CD4-positive, alpha-beta memory T cell (primary cell): ENCODE measurements at regions not wholly inside any gene's neighbourhood (a gene's known extent, or its start where the extent isn't known, plus 50 kb on each side); places are given as distances from the start of the nearest gene placed in this dataset.
"Not testable (repeated sequence)": the region's sequence is repeated elsewhere in the genome, so short reads cannot be mapped to it uniquely, and the experiment has no call there.

Experiments
- CTCF ChIA-PET: fragments of 350-600 bp; sonication (Branson Sonifier 250); formaldehyde crosslinking; loops from one replicate; lab custom pipeline; 2021; ENCODE audit warnings: inconsistent platforms; ENCODE audit not compliant: partially characterized antibody; lab: Charles Lee
- POLR2A ChIA-PET: fragments of 350-600 bp; sonication (Branson Sonifier 250); formaldehyde crosslinking; loops from one replicate; lab custom pipeline; 2021; ENCODE audit not compliant: partially characterized antibody; lab: Charles Lee
- DNase-seq, 5 donors: peaks; one replicate each; pipeline versions ENCODE4 v3.0.0 to v3.0.0-alpha.2; 2020 to 2022; ENCODE audit warnings: mixed read lengths in 1 of 5
- H3K27ac ChIP-seq: one replicate; pipeline ENCODE4 v1.7.0; 2013; ENCODE audit warnings: low read depth, low read length
- H3K27me3 ChIP-seq: 2 replicates; pipeline ENCODE4 v1.7.0; 2013; ENCODE audit warnings: mild to moderate bottlenecking, low read length, moderate library complexity; ENCODE audit not compliant: insufficient read depth
- H3K36me3 ChIP-seq: 2 replicates; pipeline ENCODE4 v1.7.0; 2013; ENCODE audit warnings: mild to moderate bottlenecking, low read length, moderate library complexity; ENCODE audit not compliant: insufficient read depth
- H3K4me1 ChIP-seq: 2 replicates; pipeline ENCODE4 v1.7.0; 2013; ENCODE audit warnings: mild to moderate bottlenecking, low read length, moderate library complexity; ENCODE audit not compliant: insufficient read depth
- H3K4me3 ChIP-seq, 2 donors: one replicate each; pipeline ENCODE4 v1.7.0; 2013; ENCODE audit warnings: low read length in 2 of 2, mild to moderate bottlenecking in 1 of 2
- H3K9me3 ChIP-seq, 2 donors: one replicate each; pipeline ENCODE4 v1.7.0; 2013; ENCODE audit warnings: low read length in 2 of 2, control low read depth in 1 of 2; ENCODE audit not compliant: control insufficient read depth in 1 of 2
- H3K27ac Mint-ChIP-seq, 7 donors: one replicate each; pipeline ENCODE4 v1.8.0; 2020 to 2021; ENCODE audit warnings: mixed read lengths in 7 of 7, mild to moderate bottlenecking in 6 of 7, inconsistent platforms in 3 of 7, moderate library complexity in 3 of 7
- H3K27me3 Mint-ChIP-seq, 2 donors: one replicate each; pipeline ENCODE4 v1.8.0; 2020 to 2021; ENCODE audit warnings: mixed read lengths in 2 of 2
- H3K36me3 Mint-ChIP-seq, 2 donors: one replicate each; pipeline ENCODE4 v1.8.0; 2020 to 2021; ENCODE audit warnings: mixed read lengths in 2 of 2, inconsistent platforms in 1 of 2, mild to moderate bottlenecking in 1 of 2
- H3K4me1 Mint-ChIP-seq, 4 donors: one replicate each; pipeline ENCODE4 v1.8.0; 2020 to 2021; ENCODE audit warnings: mixed read lengths in 4 of 4, mild to moderate bottlenecking in 1 of 4
- H3K4me3 Mint-ChIP-seq, 8 donors: one replicate each; pipeline ENCODE4 v1.8.0; 2020 to 2021; ENCODE audit warnings: mixed read lengths in 8 of 8, mild to moderate bottlenecking in 7 of 8, moderate library complexity in 6 of 8, inconsistent platforms in 3 of 8
- H3K9me3 Mint-ChIP-seq, 8 donors: one replicate each; pipeline ENCODE4 v1.8.0; 2020 to 2021; ENCODE audit warnings: mixed read lengths in 8 of 8, mild to moderate bottlenecking in 5 of 8, inconsistent platforms in 3 of 8, moderate library complexity in 1 of 8
- intact Hi-C: fragments of 100-400 bp; cut with micrococcal nuclease; formaldehyde crosslinking; loops from one replicate; pipeline ENCODE4 v1.15.1; 2023

GRCh38 chr17:52995147-52995546 is 827.6 kb upstream of the KIF2B start:
- H3K27me3 Mint-ChIP-seq = peaks cover 0 to 1% of the 10 kb centered on the region in 2 donors
- no peak overlapping the region for H3K4me3 Mint-ChIP-seq
- no peaks in the 10 kb centered on the region for H3K36me3 Mint-ChIP-seq
- no peak overlapping the region for H3K27ac ChIP-seq
- no peak for DNase-seq
- H3K4me1 ChIP-seq = no peaks in the 10 kb centered on the region
- no peaks in the 10 kb centered on the region for H3K4me1 Mint-ChIP-seq
- H3K27ac Mint-ChIP-seq = no peak overlapping the region
- H3K9me3 ChIP-seq = peaks cover 0 to 3% of the 10 kb centered on the region in 2 donors
- H3K27me3 ChIP-seq = no peaks in the 10 kb centered on the region
- intact Hi-C loops = no loop called here
- CTCF ChIA-PET = no interaction called here
- H3K9me3 Mint-ChIP-seq = peaks cover 2 to 10% (median 4%) of the 10 kb centered on the region in 8 donors
- no peaks in the 10 kb centered on the region for H3K36me3 ChIP-seq
- H3K4me3 ChIP-seq = no peak overlapping the region
- POLR2A ChIA-PET = no interaction called here

- H3K4me1 Mint-ChIP-seq = no peaks in the 10 kb centered on the region
- no peak for DNase-seq
- no peaks in the 10 kb centered on the region for H3K27me3 Mint-ChIP-seq
- CTCF ChIA-PET = no interaction called here
- no peaks in the 10 kb centered on the region for H3K27me3 ChIP-seq
- H3K9me3 ChIP-seq = no peaks in the 10 kb centered on the region
- intact Hi-C loops = no loop called here
- peaks cover 0 to 7% (median 4%) of the 10 kb centered on the region in 8 donors for H3K9me3 Mint-ChIP-seq
- H3K4me3 Mint-ChIP-seq = no peak overlapping the region
- H3K4me1 ChIP-seq = no peaks in the 10 kb centered on the region
- H3K4me3 ChIP-seq = no peak overlapping the region
- no peaks in the 10 kb centered on the region for H3K36me3 ChIP-seq
- no peak overlapping the region for H3K27ac Mint-ChIP-seq
- H3K36me3 Mint-ChIP-seq = no peaks in the 10 kb centered on the region
- no peak overlapping the region for H3K27ac ChIP-seq
- POLR2A ChIA-PET = no interaction called here
These were observed 827.6 kb upstream of the CA10 start for GRCh38 chr17:52986056-52986662.

GRCh38 chr17:52982331-52982730 is 823.8 kb upstream of the CA10 start:
- ChIA-PET POLR2A (no interaction called here), CTCF (no interaction called here)
- Histone ChIP-seq H3K36me3 (no peaks in the 10 kb centered on the region), H3K4me1 (no peaks in the 10 kb centered on the region), H3K27me3 (no peaks in the 10 kb centered on the region), H3K4me3 (no peak overlapping the region), H3K9me3 (no peaks in the 10 kb centered on the region), H3K27ac (no peak overlapping the region)
- no peak overlapping the region for H3K27ac Mint-ChIP-seq
- H3K4me3 Mint-ChIP-seq = no peak overlapping the region
- H3K36me3 Mint-ChIP-seq = no peaks in the 10 kb centered on the region
- H3K4me1 Mint-ChIP-seq = no peaks in the 10 kb centered on the region
- peaks cover 0 to 8% (median 5%) of the 10 kb centered on the region in 8 donors for H3K9me3 Mint-ChIP-seq
- DNase-seq = no peak
- intact Hi-C loops = no loop called here
- peaks cover 0 to 2% of the 10 kb centered on the region in 2 donors for H3K27me3 Mint-ChIP-seq

GRCh38 chr17:52979921-52980320 is 821.4 kb upstream of the CA10 start:
- H3K4me3 Mint-ChIP-seq = no peak overlapping the region
- POLR2A ChIA-PET = no interaction called here

GRCh38 chr17:52965856-52966255 is 807.3 kb upstream of the CA10 start:
- POLR2A ChIA-PET = no interaction called here

More at GRCh38 chr17:52979921-52980320, 821.4 kb upstream of the CA10 start:
- H3K36me3 Mint-ChIP-seq = no peaks in the 10 kb centered on the region
- no peaks in the 10 kb centered on the region for H3K9me3 ChIP-seq
- H3K4me3 ChIP-seq = no peak overlapping the region
- no peaks in the 10 kb centered on the region for H3K36me3 ChIP-seq
- H3K27me3 ChIP-seq = no peaks in the 10 kb centered on the region
- no peaks in the 10 kb centered on the region for H3K4me1 ChIP-seq
- CTCF ChIA-PET = no interaction called here
- H3K9me3 Mint-ChIP-seq = peaks cover 0 to 8% (median 3%) of the 10 kb centered on the region in 8 donors
- no peak for DNase-seq
- intact Hi-C loops = no loop called here
- peaks cover 0 to 2% of the 10 kb centered on the region in 2 donors for H3K27me3 Mint-ChIP-seq
- no peaks in the 10 kb centered on the region for H3K4me1 Mint-ChIP-seq
- peak overlapping the region in 1 of 7 donors; percentile 50 for H3K27ac Mint-ChIP-seq
- H3K27ac ChIP-seq = no peak overlapping the region

GRCh38 chr17:52961751-52962150 is 803.2 kb upstream of the CA10 start:
- CTCF ChIA-PET, H3K4me1 ChIP-seq, H3K27me3 Mint-ChIP-seq, H3K36me3 Mint-ChIP-seq, H3K27me3 ChIP-seq, POLR2A ChIA-PET, H3K4me3 ChIP-seq, H3K27ac Mint-ChIP-seq, H3K4me1 Mint-ChIP-seq, H3K4me3 Mint-ChIP-seq, H3K9me3 ChIP-seq, DNase-seq, H3K27ac ChIP-seq, intact Hi-C loops, H3K36me3 ChIP-seq: not testable (repeated sequence)
- H3K9me3 Mint-ChIP-seq = peaks cover 2 to 13% (median 4%) of the 10 kb centered on the region in 8 donors

More at GRCh38 chr17:52965856-52966255, 807.3 kb upstream of the CA10 start:
- CTCF ChIA-PET = interaction anchor here (0.5 kb wide), 1 partner anchor 133 kb away, joined by 3 read pairs; no protein-coding TSS in a partner anchor
- Histone ChIP-seq H3K27ac (no peak overlapping the region), H3K4me3 (no peak overlapping the region), H3K27me3 (no peaks in the 10 kb centered on the region), H3K36me3 (no peaks in the 10 kb centered on the region), H3K4me1 (no peaks in the 10 kb centered on the region), H3K9me3 (no peaks in the 10 kb centered on the region)
- Mint-ChIP-seq H3K9me3 (peaks cover 0 to 16% (median 4%) of the 10 kb centered on the region in 8 donors), H3K36me3 (no peaks in the 10 kb centered on the region), H3K27me3 (no peaks in the 10 kb centered on the region), H3K4me1 (no peaks in the 10 kb centered on the region), H3K27ac (no peak overlapping the region), H3K4me3 (no peak overlapping the region)
- DNase-seq = no peak
- intact Hi-C loops = no loop called here

GRCh38 chr17:52957411-52957810 is 798.9 kb upstream of the CA10 start:
- Mint-ChIP-seq H3K9me3 (peaks cover 2 to 6% (median 4%) of the 10 kb centered on the region in 8 donors), H3K4me1 (no peaks in the 10 kb centered on the region), H3K36me3 (no peaks in the 10 kb centered on the region), H3K27ac (no peak overlapping the region), H3K27me3 (no peaks in the 10 kb centered on the region), H3K4me3 (no peak overlapping the region)
- Histone ChIP-seq H3K36me3 (no peaks in the 10 kb centered on the region), H3K27ac (no peak overlapping the region), H3K27me3 (no peaks in the 10 kb centered on the region), H3K4me3 (no peak overlapping the region), H3K4me1 (no peaks in the 10 kb centered on the region), H3K9me3 (no peaks in the 10 kb centered on the region)
- ChIA-PET POLR2A (no interaction called here), CTCF (no interaction called here)
- no peak for DNase-seq
- intact Hi-C loops = no loop called here
